ENCODE measurements at regions not wholly inside any gene's neighbourhood (a gene's known extent, or its start where the extent isn't known, plus 50 kb on each side); places are given as distances from the start of the nearest gene placed in this dataset.

DNA sequence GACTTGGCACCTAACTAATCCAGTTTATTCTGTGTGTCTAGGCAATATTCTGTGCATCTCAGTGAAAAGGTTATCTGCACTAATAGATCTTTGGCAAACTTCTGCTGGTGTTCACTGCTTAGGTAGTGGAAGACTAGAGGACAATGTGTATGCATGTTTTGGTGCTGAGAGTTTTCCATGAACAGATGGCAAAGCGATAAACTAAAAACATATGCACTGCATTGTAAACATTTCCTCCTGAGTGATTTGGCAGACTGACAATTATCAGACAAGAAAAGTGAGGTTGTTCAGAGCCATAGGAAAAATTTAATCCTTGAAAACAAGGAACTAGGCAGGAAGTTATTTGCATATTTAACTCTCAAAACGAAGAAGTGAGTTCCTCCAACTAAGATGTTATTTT lies 400.4 kb downstream of the ATP23 start:
- Histone ChIP-seq H3K36me3 (ENCODE audit: control insufficient read depth in 1 of 2, insufficient read depth in 2 of 2, low read length in 2 of 2) (no peaks in the 10 kb centered on the region), H3K9ac (ENCODE audit: low read depth in 1 of 2, low read length in 2 of 2) (no peak overlapping the region), H3K27ac (ENCODE audit: low read depth, low read length) (no peak overlapping the region), H3K9me3 (ENCODE audit: control insufficient read depth in 1 of 2, low read length in 2 of 2) (no peaks in the 10 kb centered on the region), H3K4me1 (ENCODE audit: control insufficient read depth in 1 of 2, insufficient read depth in 2 of 2, low read length in 2 of 2) (peaks cover 0 to 3% of the 10 kb centered on the region in 2 donors), H3K27me3 (ENCODE audit: control insufficient read depth in 1 of 2, insufficient read depth in 2 of 2, low read length in 2 of 2) (no peaks in the 10 kb centered on the region), H3K4me3 (ENCODE audit: low read depth in 1 of 2, low read length in 2 of 2) (no peak overlapping the region)

- Histone ChIP-seq H3K36me3 (ENCODE audit: control insufficient read depth in 1 of 2, insufficient read depth in 2 of 2, low read length in 2 of 2) (no peaks in the 10 kb centered on the region), H3K27ac (ENCODE audit: low read depth, low read length) (no peak overlapping the region), H3K4me3 (ENCODE audit: low read depth in 1 of 2, low read length in 2 of 2) (no peak overlapping the region)
Measured at GRCh38 chr12:58342736-58343135, 401.4 kb downstream of the ATP23 start.

DNA sequence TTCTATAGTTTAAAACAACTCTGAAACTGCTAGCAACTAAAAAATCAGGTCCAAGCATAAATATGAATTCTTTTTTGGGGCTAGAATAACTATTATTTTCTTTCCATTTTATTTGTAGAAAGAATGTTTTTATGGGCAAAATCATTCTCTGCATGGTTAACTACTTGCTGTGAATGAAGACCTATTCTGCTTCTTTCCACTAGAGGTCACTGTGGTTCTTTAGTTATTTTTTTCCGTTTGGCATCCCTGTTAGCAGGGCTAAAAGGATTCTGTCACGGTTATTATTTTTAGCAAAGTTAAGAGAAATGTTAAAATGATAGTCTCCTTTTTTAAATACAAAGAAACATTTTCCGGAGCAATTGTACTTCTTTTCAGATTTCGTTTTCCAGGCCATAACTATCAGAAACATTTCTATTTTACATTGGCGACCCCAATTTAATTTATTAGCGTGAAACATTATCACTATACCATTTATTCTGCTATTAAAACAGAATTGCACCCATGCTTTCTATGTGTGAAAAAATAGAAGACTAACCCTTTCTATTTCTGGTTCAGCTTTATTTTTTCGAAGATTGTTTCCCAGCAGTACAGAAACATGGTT lies 404.8 kb downstream of the ATP23 start:
- Histone ChIP-seq H3K4me3 (ENCODE audit: low read depth in 1 of 2, low read length in 2 of 2) (no peak overlapping the region), H3K9ac (ENCODE audit: low read depth in 1 of 2, low read length in 2 of 2) (no peak overlapping the region), H3K27ac (ENCODE audit: low read depth, low read length) (no peak overlapping the region), H3K4me1 (ENCODE audit: control insufficient read depth in 1 of 2, insufficient read depth in 2 of 2, low read length in 2 of 2) (peaks cover 0 to 3% of the 10 kb centered on the region in 2 donors), H3K9me3 (ENCODE audit: control insufficient read depth in 1 of 2, low read length in 2 of 2) (no peaks in the 10 kb centered on the region), H3K27me3 (ENCODE audit: control insufficient read depth in 1 of 2, insufficient read depth in 2 of 2, low read length in 2 of 2) (no peaks in the 10 kb centered on the region), H3K36me3 (ENCODE audit: control insufficient read depth in 1 of 2, insufficient read depth in 2 of 2, low read length in 2 of 2) (no peaks in the 10 kb centered on the region)

More at GRCh38 chr12:58342736-58343135, 401.4 kb downstream of the ATP23 start:
- Histone ChIP-seq H3K9ac (ENCODE audit: low read depth in 1 of 2, low read length in 2 of 2) (no peak overlapping the region), H3K4me1 (ENCODE audit: control insufficient read depth in 1 of 2, insufficient read depth in 2 of 2, low read length in 2 of 2) (peaks cover 0 to 3% of the 10 kb centered on the region in 2 donors), H3K9me3 (ENCODE audit: control insufficient read depth in 1 of 2, low read length in 2 of 2) (no peaks in the 10 kb centered on the region), H3K27me3 (ENCODE audit: control insufficient read depth in 1 of 2, insufficient read depth in 2 of 2, low read length in 2 of 2) (no peaks in the 10 kb centered on the region)

DNA sequence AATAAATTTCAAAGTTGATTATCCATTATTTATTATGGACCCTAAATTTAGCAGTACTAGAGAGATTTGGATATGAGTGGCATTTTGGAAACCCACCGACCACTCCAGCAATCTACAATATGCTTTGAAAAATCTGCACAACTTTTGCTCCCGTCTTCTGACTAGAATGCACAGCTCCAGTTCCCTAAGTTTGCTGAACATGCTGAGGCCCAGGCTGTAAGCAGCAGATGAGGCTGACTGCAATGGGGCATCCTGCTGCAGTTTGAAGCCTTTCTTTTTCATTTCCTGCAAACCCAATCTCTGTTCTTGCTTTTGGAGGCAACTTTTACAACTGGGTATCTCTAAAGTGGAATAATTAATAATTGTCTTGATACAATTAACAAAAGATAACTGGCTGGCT lies 405.8 kb downstream of the ATP23 start:
- no peaks in the 10 kb centered on the region for H3K27me3 ChIP-seq (ENCODE audit: control insufficient read depth in 1 of 2, insufficient read depth in 2 of 2, low read length in 2 of 2)
- H3K27ac ChIP-seq (ENCODE audit: low read depth, low read length): no peak overlapping the region
- H3K9me3 ChIP-seq (ENCODE audit: control insufficient read depth in 1 of 2, low read length in 2 of 2): no peaks in the 10 kb centered on the region
- no peaks in the 10 kb centered on the region for H3K36me3 ChIP-seq (ENCODE audit: control insufficient read depth in 1 of 2, insufficient read depth in 2 of 2, low read length in 2 of 2)
- H3K4me1 ChIP-seq (ENCODE audit: control insufficient read depth in 1 of 2, insufficient read depth in 2 of 2, low read length in 2 of 2): no peaks in the 10 kb centered on the region
- H3K9ac ChIP-seq (ENCODE audit: low read depth in 1 of 2, low read length in 2 of 2): no peak overlapping the region
- no peak overlapping the region for H3K4me3 ChIP-seq (ENCODE audit: low read depth in 1 of 2, low read length in 2 of 2)

DNA sequence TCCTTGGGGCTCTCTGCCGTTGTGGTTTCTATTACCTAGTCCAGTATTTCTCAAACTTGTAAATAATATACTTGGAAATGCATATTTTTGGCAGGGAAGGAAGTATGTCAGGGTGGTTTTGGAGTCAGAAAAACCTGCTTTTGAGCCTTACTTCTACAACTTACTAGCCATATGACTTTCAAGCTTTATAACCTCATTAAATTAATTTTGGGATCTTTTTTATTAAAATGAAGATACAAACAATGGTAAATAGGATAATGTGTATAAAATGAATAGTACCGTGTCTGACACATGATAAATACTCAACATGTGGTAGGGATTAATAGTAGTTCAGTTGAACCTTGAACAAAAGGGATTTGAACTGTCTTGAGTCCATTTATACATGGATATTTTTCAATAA lies 406.3 kb downstream of the ATP23 start:
- H3K27me3 ChIP-seq (ENCODE audit: control insufficient read depth in 1 of 2, insufficient read depth in 2 of 2, low read length in 2 of 2): no peaks in the 10 kb centered on the region
- no peaks in the 10 kb centered on the region for H3K36me3 ChIP-seq (ENCODE audit: control insufficient read depth in 1 of 2, insufficient read depth in 2 of 2, low read length in 2 of 2)
- H3K9me3 ChIP-seq (ENCODE audit: control insufficient read depth in 1 of 2, low read length in 2 of 2): no peaks in the 10 kb centered on the region
- no peak overlapping the region for H3K27ac ChIP-seq (ENCODE audit: low read depth, low read length)
- no peak overlapping the region for H3K9ac ChIP-seq (ENCODE audit: low read depth in 1 of 2, low read length in 2 of 2)
- H3K4me1 ChIP-seq (ENCODE audit: control insufficient read depth in 1 of 2, insufficient read depth in 2 of 2, low read length in 2 of 2): no peaks in the 10 kb centered on the region
- no peak overlapping the region for H3K4me3 ChIP-seq (ENCODE audit: low read depth in 1 of 2, low read length in 2 of 2)

DNA sequence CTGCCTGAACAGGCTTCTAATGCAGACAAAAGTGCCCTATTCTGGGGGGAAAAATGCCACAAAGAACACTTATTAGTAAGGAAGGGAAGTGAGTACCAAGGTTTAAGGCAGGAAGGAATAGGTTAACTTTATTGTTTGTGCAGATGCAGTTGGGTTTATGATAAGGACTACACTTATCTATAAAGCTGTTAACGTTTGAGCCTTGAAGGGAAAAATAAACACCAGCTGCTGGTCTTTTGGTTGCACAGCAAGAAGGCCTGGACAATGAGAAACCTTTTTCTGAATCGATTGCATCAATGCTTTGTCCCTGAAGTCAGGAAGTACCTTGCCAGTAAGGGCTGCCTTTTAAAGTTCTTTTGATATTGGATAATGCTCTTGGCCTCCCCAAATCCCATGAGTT lies 407.8 kb downstream of the ATP23 start:
- H3K27me3 ChIP-seq (ENCODE audit: control insufficient read depth in 1 of 2, insufficient read depth in 2 of 2, low read length in 2 of 2): no peaks in the 10 kb centered on the region
- H3K27ac ChIP-seq (ENCODE audit: low read depth, low read length): no peak overlapping the region
- H3K9ac ChIP-seq (ENCODE audit: low read depth in 1 of 2, low read length in 2 of 2): no peak overlapping the region
- H3K4me1 ChIP-seq (ENCODE audit: control insufficient read depth in 1 of 2, insufficient read depth in 2 of 2, low read length in 2 of 2): no peaks in the 10 kb centered on the region
- H3K36me3 ChIP-seq (ENCODE audit: control insufficient read depth in 1 of 2, insufficient read depth in 2 of 2, low read length in 2 of 2): no peaks in the 10 kb centered on the region
- H3K9me3 ChIP-seq (ENCODE audit: control insufficient read depth in 1 of 2, low read length in 2 of 2): no peaks in the 10 kb centered on the region
- H3K4me3 ChIP-seq (ENCODE audit: low read depth in 1 of 2, low read length in 2 of 2): no peak overlapping the region

GRCh38 chr12:58356794-58357193 lies 415.4 kb downstream of the ATP23 start:
- H3K9ac ChIP-seq (ENCODE audit: low read depth in 1 of 2, low read length in 2 of 2): no peak overlapping the region
- H3K4me1 ChIP-seq (ENCODE audit: control insufficient read depth in 1 of 2, insufficient read depth in 2 of 2, low read length in 2 of 2): no peaks in the 10 kb centered on the region
- H3K36me3 ChIP-seq (ENCODE audit: control insufficient read depth in 1 of 2, insufficient read depth in 2 of 2, low read length in 2 of 2): no peaks in the 10 kb centered on the region
- no peak overlapping the region for H3K4me3 ChIP-seq (ENCODE audit: low read depth in 1 of 2, low read length in 2 of 2)
- H3K27ac ChIP-seq (ENCODE audit: low read depth, low read length): no peak overlapping the region
- no peaks in the 10 kb centered on the region for H3K9me3 ChIP-seq (ENCODE audit: control insufficient read depth in 1 of 2, low read length in 2 of 2)
- no peaks in the 10 kb centered on the region for H3K27me3 ChIP-seq (ENCODE audit: control insufficient read depth in 1 of 2, insufficient read depth in 2 of 2, low read length in 2 of 2)

- no peaks in the 10 kb centered on the region for H3K27me3 ChIP-seq (ENCODE audit: control insufficient read depth in 1 of 2, insufficient read depth in 2 of 2, low read length in 2 of 2)
- H3K9ac ChIP-seq (ENCODE audit: low read depth in 1 of 2, low read length in 2 of 2): no peak overlapping the region
- H3K27ac ChIP-seq (ENCODE audit: low read depth, low read length): no peak overlapping the region
- no peaks in the 10 kb centered on the region for H3K36me3 ChIP-seq (ENCODE audit: control insufficient read depth in 1 of 2, insufficient read depth in 2 of 2, low read length in 2 of 2)
- H3K4me3 ChIP-seq (ENCODE audit: low read depth in 1 of 2, low read length in 2 of 2): no peak overlapping the region
- no peaks in the 10 kb centered on the region for H3K9me3 ChIP-seq (ENCODE audit: control insufficient read depth in 1 of 2, low read length in 2 of 2)
- H3K4me1 ChIP-seq (ENCODE audit: control insufficient read depth in 1 of 2, insufficient read depth in 2 of 2, low read length in 2 of 2): no peaks in the 10 kb centered on the region
Measured at GRCh38 chr12:58357511-58357910, 416.1 kb downstream of the ATP23 start.

GRCh38 chr12:58358369-58358768 lies 417.0 kb downstream of the ATP23 start:
- Histone ChIP-seq H3K36me3 (ENCODE audit: control insufficient read depth in 1 of 2, insufficient read depth in 2 of 2, low read length in 2 of 2) (no peaks in the 10 kb centered on the region), H3K27me3 (ENCODE audit: control insufficient read depth in 1 of 2, insufficient read depth in 2 of 2, low read length in 2 of 2) (no peaks in the 10 kb centered on the region), H3K4me3 (ENCODE audit: low read depth in 1 of 2, low read length in 2 of 2) (no peak overlapping the region), H3K27ac (ENCODE audit: low read depth, low read length) (no peak overlapping the region), H3K9ac (ENCODE audit: low read depth in 1 of 2, low read length in 2 of 2) (no peak overlapping the region), H3K9me3 (ENCODE audit: control insufficient read depth in 1 of 2, low read length in 2 of 2) (no peaks in the 10 kb centered on the region), H3K4me1 (ENCODE audit: control insufficient read depth in 1 of 2, insufficient read depth in 2 of 2, low read length in 2 of 2) (no peaks in the 10 kb centered on the region)

GRCh38 chr12:58359084-58359483 lies 417.7 kb downstream of the ATP23 start:
- no peaks in the 10 kb centered on the region for H3K36me3 ChIP-seq (ENCODE audit: control insufficient read depth in 1 of 2, insufficient read depth in 2 of 2, low read length in 2 of 2)
- H3K27me3 ChIP-seq (ENCODE audit: control insufficient read depth in 1 of 2, insufficient read depth in 2 of 2, low read length in 2 of 2): no peaks in the 10 kb centered on the region
- H3K9me3 ChIP-seq (ENCODE audit: control insufficient read depth in 1 of 2, low read length in 2 of 2): no peaks in the 10 kb centered on the region
- H3K4me1 ChIP-seq (ENCODE audit: control insufficient read depth in 1 of 2, insufficient read depth in 2 of 2, low read length in 2 of 2): no peaks in the 10 kb centered on the region
- no peak overlapping the region for H3K4me3 ChIP-seq (ENCODE audit: low read depth in 1 of 2, low read length in 2 of 2)
- H3K9ac ChIP-seq (ENCODE audit: low read depth in 1 of 2, low read length in 2 of 2): no peak overlapping the region
- no peak overlapping the region for H3K27ac ChIP-seq (ENCODE audit: low read depth, low read length)

GRCh38 chr12:58361056-58361455 lies 419.7 kb downstream of the ATP23 start:
- no peaks in the 10 kb centered on the region for H3K4me1 ChIP-seq (ENCODE audit: control insufficient read depth in 1 of 2, insufficient read depth in 2 of 2, low read length in 2 of 2)
- no peaks in the 10 kb centered on the region for H3K27me3 ChIP-seq (ENCODE audit: control insufficient read depth in 1 of 2, insufficient read depth in 2 of 2, low read length in 2 of 2)
- no peaks in the 10 kb centered on the region for H3K36me3 ChIP-seq (ENCODE audit: control insufficient read depth in 1 of 2, insufficient read depth in 2 of 2, low read length in 2 of 2)
- H3K4me3 ChIP-seq (ENCODE audit: low read depth in 1 of 2, low read length in 2 of 2): no peak overlapping the region
- no peaks in the 10 kb centered on the region for H3K9me3 ChIP-seq (ENCODE audit: control insufficient read depth in 1 of 2, low read length in 2 of 2)
- H3K9ac ChIP-seq (ENCODE audit: low read depth in 1 of 2, low read length in 2 of 2): no peak overlapping the region
- H3K27ac ChIP-seq (ENCODE audit: low read depth, low read length): no peak overlapping the region
